Stomach (tissue), 8 donors: ENCODE measurements at regions not wholly inside any gene's neighbourhood (a gene's known extent, or its start where the extent isn't known, plus 50 kb on each side); places are given as distances from the start of the nearest gene placed in this dataset.
A peak's percentile ranks its signal among the peaks of the same experiment; 100 is the strongest.

ENCODE experiments used
- DNase-seq, 2 donors: peaks; one replicate each; pipeline versions ENCODE4 v3.0.0 to v3.0.0-alpha.2; 2013 to 2019
- H3K27ac ChIP-seq, 5 donors: fragments of 200-600 bp in 4 of 5; sonication (generic) in 4 of 5; one replicate each; pipeline ENCODE4 v1.5.1; 2013 to 2019; ENCODE audit warnings: mild to moderate bottlenecking in 1 of 5, moderate library complexity in 1 of 5
- H3K27me3 ChIP-seq, 3 donors: fragments of 200-600 bp; sonication (generic); one replicate each; pipeline ENCODE4 v1.5.1; 2017 to 2019; ENCODE audit warnings: mixed run types in 1 of 3
- H3K36me3 ChIP-seq, 4 donors: fragments of 200-600 bp; sonication (generic); 1 replicate in 3 of 4; 2 replicates in 1 of 4; pipeline ENCODE4 v1.5.1; 2016 to 2019
- H3K4me1 ChIP-seq, 4 donors: fragments of 200-600 bp; sonication (generic); one replicate each; pipeline ENCODE4 v1.5.1; 2016 to 2019
- H3K4me3 ChIP-seq, 4 donors: fragments of 200-600 bp; sonication (generic) in 3 of 4; one replicate each; pipeline ENCODE4 v1.5.1; 2016 to 2019; ENCODE audit warnings: mild to moderate bottlenecking in 1 of 4
- H3K9me3 ChIP-seq, 4 donors: fragments of 200-600 bp; sonication (generic); one replicate each; pipeline ENCODE4 v1.5.1; 2016 to 2019
- EP300 ChIP-seq: sonication (generic); formaldehyde crosslinking; IDR thresholded peaks from one replicate; pipeline ENCODE4 v1.6.1; 2017; ENCODE audit warnings: antibody characterized with exemption
- POLR2A ChIP-seq, 4 donors: fragments of 450-650 bp; IDR thresholded peaks; one replicate each; pipeline ENCODE4 v1.6.1; 2016; ENCODE audit warnings: antibody characterized with exemption in 4 of 4, control low read depth in 2 of 4, mild to moderate bottlenecking in 1 of 4, moderate library complexity in 1 of 4
- POLR2AphosphoS5 ChIP-seq, 3 donors: sonication (generic); formaldehyde crosslinking; IDR thresholded peaks; one replicate each; pipeline ENCODE4 v1.6.1; 2016; ENCODE audit warnings: antibody characterized with exemption in 3 of 3
- WGBS, 5 donors: extraction: QIAGEN DNeasy Blood & Tissue Kit in 3 of 5; methylation state at CpG; one replicate each; pipeline versions ENCODE4 v1.1.5 to v1.1.7; 2013 to 2018; 5-methylcytosine and 5-hydroxymethylcytosine counted together
- intact Hi-C: fragments of 100-400 bp; cut with DNase I; formaldehyde crosslinking; loops from one replicate; pipeline ENCODE4 v1.15.1; 2023; ENCODE audit warnings: low total_unique reads
- TF ChIP-seq, protein P1 (sequence below), 7 experiments: fragments of 450-650 bp in 4 of 7; fragments of 200-600 bp in 3 of 7; sonication (generic) in 3 of 7; IDR thresholded peaks; one replicate each; pipeline ENCODE4 v1.5.1; 2016 to 2019; ENCODE audit warnings: antibody characterized with exemption in 7 of 7, control low read depth in 2 of 7, mild to moderate bottlenecking in 1 of 7
- donor health status: healthy with polysubstance abuse.
- donor health status: Bipolar disorder and iron deficiency.
- donor health status: healthy.

DNA sequence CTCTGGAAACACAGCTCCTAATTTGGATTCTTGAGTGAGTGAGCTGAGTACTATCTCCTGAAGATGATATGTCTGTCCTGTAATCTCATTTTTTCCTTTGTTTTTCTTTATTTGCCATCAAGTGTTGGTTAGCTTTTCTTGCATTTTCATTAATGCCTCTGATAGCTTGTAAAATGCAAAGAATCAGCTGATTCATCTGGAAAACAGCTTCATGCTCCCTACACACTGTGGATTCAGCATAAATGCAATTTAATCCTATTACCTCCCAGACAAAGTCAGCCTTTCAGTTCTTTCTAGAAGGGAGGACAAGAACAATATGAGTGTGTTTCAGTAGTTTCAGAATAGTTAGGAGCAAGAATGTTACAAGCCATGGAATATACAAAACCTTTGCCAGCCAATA is 79.4 kb downstream of the DACT1 start:
- Histone ChIP-seq H3K4me1 (peaks cover 0 to 9% (median 0%) of the 10 kb centered on the region in 4 donors), H3K4me3 (no peak overlapping the region), H3K27ac (peak overlapping the region in 1 of 5 donors; percentile 64), H3K36me3 (no peaks in the 10 kb centered on the region), H3K27me3 (no peaks in the 10 kb centered on the region), H3K9me3 (no peaks in the 10 kb centered on the region)
- intact Hi-C loops, result no loop called here
- DNase-seq, result peak in 1 of 2 donors; percentile 23
- TF ChIP-seq POLR2AphosphoS5 (IDR thresholded peaks at IDR 0.05) (no peak), POLR2A (IDR thresholded peaks at IDR 0.05) (no peak), EP300 (no peak)
- TF ChIP-seq, protein P1, sequence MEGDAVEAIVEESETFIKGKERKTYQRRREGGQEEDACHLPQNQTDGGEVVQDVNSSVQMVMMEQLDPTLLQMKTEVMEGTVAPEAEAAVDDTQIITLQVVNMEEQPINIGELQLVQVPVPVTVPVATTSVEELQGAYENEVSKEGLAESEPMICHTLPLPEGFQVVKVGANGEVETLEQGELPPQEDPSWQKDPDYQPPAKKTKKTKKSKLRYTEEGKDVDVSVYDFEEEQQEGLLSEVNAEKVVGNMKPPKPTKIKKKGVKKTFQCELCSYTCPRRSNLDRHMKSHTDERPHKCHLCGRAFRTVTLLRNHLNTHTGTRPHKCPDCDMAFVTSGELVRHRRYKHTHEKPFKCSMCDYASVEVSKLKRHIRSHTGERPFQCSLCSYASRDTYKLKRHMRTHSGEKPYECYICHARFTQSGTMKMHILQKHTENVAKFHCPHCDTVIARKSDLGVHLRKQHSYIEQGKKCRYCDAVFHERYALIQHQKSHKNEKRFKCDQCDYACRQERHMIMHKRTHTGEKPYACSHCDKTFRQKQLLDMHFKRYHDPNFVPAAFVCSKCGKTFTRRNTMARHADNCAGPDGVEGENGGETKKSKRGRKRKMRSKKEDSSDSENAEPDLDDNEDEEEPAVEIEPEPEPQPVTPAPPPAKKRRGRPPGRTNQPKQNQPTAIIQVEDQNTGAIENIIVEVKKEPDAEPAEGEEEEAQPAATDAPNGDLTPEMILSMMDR (IDR thresholded peaks at IDR 0.05), result no peak

DNA sequence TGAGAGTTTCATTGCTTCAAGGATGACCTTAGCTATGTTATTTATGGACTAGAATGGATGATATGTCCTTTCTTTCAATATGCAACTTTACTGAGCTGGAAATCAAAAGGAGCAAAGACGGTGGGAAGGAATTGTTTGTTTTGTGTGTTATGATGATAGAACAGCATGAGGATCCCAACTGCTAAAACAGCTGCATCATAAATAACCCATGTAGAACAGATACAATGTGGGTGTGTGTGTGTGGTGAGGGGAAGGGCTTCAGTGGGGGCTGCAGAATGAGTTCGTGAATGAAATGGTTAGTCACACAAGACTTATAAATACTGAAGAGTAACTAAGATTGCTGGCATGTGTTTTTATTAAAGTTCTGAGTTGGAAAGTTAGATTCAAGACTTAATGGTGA is 80.1 kb downstream of the DACT1 start:
- Histone ChIP-seq H3K4me1 (peaks cover 0 to 9% (median 0%) of the 10 kb centered on the region in 4 donors), H3K27ac (peak overlapping the region in 1 of 5 donors; percentile 64), H3K9me3 (no peaks in the 10 kb centered on the region), H3K4me3 (no peak overlapping the region), H3K36me3 (no peaks in the 10 kb centered on the region), H3K27me3 (no peaks in the 10 kb centered on the region)
- DNase-seq, result peak in 1 of 2 donors; percentile 23
- intact Hi-C loops, result no loop called here
- TF ChIP-seq EP300 (no peak), POLR2A (IDR thresholded peaks at IDR 0.05) (no peak), POLR2AphosphoS5 (IDR thresholded peaks at IDR 0.05) (no peak)
- TF ChIP-seq, protein P1 (IDR thresholded peaks at IDR 0.05), result no peak
- 47 to 72% (median 58%) methylated on average over 2 of the region's 2 CpGs for WGBS, 5 donors

DNA sequence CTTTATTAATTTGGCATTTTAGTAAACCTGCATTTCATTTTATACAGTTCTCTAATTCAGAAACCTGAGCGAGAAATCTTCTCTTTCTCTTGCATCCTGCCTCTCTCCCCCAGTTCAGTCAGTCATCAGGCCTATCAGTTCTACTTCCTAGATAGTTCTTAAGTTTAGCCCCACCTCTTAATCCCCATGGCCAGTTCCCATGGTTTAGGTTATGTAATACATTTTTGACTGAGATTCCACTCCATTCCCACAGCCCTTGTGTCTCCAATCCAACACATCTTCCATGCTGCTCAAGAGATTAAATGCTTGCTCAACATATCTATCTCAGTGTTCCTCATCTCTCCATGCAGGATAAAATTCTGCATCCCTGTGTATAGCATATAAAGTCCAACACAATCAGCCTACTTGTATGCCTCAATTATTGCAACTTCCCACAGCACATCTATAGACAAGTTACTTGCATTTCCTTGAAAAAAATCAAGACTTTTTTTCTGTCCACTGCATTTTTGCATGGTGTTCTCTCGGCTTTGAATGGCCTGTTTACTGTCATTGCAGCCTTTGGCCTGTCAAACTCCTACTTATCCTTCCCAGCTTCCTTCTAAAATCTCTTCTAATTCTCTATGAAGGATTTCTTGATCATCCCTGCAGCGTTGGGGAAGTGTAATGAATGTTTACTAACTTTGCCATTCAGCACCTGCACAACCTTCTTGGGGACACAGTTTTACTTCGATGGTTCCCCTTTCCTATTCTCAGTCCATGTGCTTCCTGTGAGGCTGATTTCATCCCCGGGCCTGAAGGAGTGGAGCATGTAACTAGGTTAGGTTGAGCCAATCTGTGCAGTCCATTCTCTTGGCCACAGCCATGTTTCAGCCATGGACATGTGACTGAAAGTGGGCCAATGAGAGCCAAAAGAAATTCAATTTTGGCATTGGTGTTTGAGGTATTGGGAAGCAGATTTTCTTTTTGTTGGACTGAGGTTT is 80.8 kb downstream of the DACT1 start:
- peaks cover 0 to 9% (median 0%) of the 10 kb centered on the region in 4 donors for H3K4me1 ChIP-seq

DNA sequence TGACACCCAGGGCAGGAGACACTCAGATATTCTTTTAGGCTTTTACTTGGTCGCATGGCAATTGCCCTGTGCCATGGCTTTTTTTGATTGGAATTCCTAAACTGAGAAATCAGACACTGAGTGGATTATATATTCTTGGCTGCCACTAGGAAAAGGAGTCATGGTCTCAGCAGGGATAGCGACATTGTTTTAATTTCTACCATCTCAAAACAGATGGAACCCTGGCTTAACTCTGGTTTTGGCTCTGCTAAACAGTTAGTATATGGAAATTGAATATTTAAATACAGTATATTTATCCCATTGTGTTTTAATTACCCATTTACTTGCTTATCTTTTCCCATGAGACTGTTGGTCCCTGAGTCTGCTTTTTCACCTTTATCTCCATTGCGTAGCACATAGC is 84.0 kb downstream of the DACT1 start:
- TF ChIP-seq, protein P1 (IDR thresholded peaks at IDR 0.05), result no peak
- TF ChIP-seq POLR2AphosphoS5 (IDR thresholded peaks at IDR 0.05) (no peak), POLR2A (IDR thresholded peaks at IDR 0.05) (no peak), EP300 (no peak)
- Histone ChIP-seq H3K27ac (no peak overlapping the region), H3K36me3 (no peaks in the 10 kb centered on the region), H3K4me3 (no peak overlapping the region), H3K4me1 (peaks cover 0 to 9% (median 0%) of the 10 kb centered on the region in 4 donors), H3K27me3 (no peaks in the 10 kb centered on the region), H3K9me3 (no peaks in the 10 kb centered on the region)
- 83 to 92% (median 91%) methylated on average over 3 of the region's 3 CpGs for WGBS, 5 donors
- intact Hi-C loops, result no loop called here
- no peak for DNase-seq

More for the DNA sequence above, 80.8 kb downstream of the DACT1 start:
- Histone ChIP-seq H3K9me3 (no peaks in the 10 kb centered on the region), H3K27me3 (no peaks in the 10 kb centered on the region), H3K27ac (peak overlapping the region in 1 of 5 donors; percentile 5), H3K36me3 (no peaks in the 10 kb centered on the region), H3K4me3 (no peak overlapping the region)
- TF ChIP-seq POLR2AphosphoS5 (IDR thresholded peaks at IDR 0.05) (no peak), EP300 (no peak), POLR2A (IDR thresholded peaks at IDR 0.05) (no peak)
- TF ChIP-seq, protein P1 (IDR thresholded peaks at IDR 0.05), result no peak
- 68 to 79% (median 74%) methylated on average over 5 of the region's 5 CpGs for WGBS, 5 donors
- DNase-seq, result no peak
- intact Hi-C loops, result no loop called here
